Activated CD8-positive, alpha-beta memory T cell treated with anti-CD3 and anti-CD28 coated beads, Interleukin-2, amount 50 U/mL, for 24 hours (primary cell): ENCODE measurements at regions not wholly inside any gene's neighbourhood (a gene's known extent, or its start where the extent isn't known, plus 50 kb on each side); places are given as distances from the start of the nearest gene placed in this dataset.

Experiments
- DNase-seq: peaks from one replicate; pipeline ENCODE4 v3.0.0-alpha.2; 2020; ENCODE audit errors: extremely low read depth

DNA sequence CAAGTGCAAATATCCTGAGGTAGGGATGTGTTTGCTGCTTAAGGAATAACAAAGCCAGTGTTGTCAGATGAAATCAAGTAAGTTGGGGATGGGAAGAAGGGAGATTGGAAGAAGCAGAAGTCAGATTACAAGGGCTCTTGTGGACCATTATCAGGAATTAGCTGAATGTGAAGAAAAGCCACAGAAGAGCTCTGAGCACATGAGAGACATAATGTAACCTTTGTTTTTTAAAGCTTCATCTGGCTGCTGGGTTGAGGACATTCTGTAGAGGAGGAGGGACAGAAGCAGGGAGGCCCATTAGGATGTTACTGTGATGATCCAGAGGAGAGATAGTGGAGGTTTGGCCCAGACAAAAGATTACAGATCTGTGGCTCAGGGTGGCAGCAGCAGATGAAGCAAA, 111.7 kb downstream of the DUSP10 start:
- DNase-seq, result no peak

DNA sequence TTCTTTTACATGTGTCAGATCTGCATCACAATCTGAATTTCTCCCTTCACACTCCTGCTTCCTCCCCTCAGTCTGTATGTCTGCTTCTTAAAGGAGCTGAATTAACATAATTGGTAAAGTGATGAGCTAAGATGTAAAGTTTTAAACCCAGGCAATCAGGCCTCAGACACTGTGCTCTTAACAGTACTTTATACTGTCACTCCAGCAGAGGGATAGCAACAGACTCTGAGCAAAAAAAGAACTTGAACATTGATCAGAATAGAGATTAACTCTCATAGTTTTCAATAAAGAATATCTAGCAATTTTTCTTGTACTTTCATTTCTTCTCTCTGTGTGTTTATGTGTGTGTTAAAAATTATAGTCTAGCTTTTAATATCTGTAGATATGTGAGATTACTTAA, 110.3 kb downstream of the DUSP10 start:
- no peak for DNase-seq

DNA sequence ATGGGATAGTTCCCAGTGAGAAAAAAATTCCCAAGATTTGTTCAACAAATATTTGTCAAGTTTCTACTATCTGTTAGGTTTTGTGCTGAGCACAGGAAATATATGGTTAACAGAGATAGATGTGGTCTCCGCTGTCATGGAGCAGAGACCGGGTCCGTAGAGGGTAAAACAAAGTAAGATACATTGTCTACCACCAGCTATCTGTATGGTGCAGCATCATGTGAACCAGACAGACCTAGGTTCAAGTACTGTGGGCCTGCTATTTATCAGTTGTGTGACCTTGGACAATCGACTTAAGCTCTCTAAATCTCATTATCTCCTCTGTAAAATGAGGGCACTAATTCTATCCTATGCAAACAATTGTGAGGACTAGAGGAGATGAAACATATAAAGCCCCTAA, 109.8 kb downstream of the DUSP10 start:
- no peak for DNase-seq

DNA sequence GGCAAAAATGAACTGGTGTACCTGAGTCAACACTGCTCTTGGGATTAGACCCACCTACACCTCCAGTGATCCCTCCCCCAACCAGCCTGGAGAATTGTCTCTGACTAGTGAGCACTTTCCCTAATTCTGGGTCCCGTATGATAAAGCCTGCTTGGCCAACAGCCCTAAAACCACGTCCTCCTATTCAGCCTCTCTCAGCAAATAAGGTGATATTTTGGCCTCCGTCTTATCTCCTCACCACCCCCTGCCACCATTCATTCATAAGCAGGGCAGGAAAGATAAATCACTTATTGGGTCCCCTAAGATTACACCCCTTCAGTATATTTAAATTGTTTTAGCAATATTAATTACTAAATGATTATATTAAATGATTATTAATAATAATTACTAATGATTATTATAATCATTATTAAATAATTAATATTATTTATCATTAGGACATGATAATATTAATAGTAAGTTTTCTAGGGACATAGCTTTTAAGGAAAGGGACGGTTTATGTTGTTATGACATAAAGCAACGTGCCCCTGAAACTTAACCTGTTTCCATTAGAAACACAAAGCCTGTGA, 108.0 kb downstream of the DUSP10 start:
- DNase-seq, result no peak

DNA sequence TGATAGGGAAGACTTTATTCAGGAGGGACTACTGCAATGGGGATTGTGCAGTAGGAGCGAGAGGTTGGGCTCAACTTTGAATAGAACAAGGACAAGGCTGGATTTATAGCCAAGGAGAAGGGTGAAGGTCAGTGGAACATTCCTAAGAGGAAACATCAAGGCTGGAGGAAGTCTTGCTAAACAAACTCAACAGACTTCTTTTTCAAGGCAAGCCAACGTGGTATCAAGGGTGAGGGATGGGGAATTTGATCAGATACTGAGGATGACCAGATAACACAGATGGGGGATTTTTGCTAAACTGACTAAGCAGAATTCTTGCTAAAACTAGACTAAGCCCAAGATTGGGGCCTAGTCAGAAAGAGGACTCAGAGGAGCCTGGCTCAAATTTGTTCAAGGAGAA, 107.3 kb downstream of the DUSP10 start:
- DNase-seq, result no peak

DNA sequence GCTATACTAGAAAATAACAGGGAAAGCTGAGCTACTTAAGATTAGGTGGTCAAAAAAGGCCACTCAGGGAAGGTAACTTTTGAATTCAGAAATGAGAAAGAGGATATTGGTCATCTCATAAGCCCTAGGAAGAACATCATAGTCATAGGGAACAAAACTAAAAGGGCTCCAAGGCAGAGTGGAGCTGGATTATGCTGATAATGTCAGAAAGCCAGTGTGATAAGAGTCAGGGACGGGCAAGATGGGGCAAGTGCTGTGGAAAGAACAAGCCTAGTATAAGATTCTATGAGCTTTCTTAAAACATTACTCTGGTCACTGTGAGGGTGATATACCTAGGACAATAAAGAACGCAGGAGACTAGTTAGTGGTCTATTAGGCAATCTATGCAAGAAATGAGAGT, 106.6 kb downstream of the DUSP10 start:
- DNase-seq, result no peak

DNA sequence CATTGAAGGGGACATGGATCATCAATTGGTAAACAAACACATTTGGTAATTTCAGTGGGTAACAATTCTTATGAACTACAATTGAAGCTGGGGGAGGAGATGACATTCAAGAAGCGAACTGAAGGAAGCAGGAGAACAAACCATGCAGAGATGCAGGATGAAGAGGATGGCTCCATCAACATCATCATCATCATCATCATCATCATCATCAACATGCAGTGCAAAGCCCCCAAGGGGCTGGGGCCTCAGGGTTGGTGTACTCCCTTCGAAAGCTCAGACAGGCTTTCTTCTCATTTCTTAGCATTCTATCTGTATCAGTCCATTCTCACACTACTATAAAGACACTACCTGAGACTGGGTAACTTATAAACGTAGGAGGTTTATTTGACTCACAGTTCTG, 105.8 kb downstream of the DUSP10 start:
- no peak for DNase-seq

DNA sequence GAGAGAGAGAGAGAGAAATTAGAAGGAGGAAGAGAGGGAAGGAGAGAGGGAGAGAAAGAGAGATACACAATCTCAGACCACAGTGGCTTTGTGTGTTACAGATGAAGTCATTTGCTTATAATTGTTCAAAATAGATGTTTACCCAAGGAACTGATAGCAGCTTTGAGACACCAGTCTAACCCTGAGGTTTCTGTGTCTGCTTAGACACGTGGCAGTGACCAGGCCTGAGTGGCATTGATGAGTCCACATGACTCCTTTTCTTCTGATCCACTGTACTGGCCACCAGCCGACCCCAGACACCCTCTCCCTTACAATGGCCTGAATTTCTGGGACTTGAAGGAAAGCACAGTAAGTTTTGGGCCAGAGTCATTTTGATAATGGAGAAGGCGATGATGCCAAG, 104.9 kb downstream of the DUSP10 start:
- DNase-seq, result no peak

DNA sequence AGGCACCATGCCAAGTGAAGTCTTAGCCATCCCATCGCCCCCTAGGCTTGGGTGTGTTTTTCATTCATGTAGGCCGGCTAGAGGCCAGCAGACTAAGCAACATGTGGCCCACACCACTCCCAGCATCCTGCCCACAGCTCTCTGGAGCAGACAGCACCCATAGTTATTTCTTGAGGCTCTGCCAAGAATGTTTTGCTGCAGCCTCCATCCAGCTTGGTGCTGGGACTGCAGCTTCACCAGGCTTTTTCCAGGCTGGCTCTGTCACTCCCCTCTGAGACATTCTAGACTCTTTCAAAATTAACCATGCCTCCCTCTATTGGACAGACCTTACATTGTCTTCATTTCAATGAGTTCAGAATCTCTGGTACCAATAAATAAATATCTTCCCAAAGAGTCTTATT, 104.2 kb downstream of the DUSP10 start:
- DNase-seq, result no peak

DNA sequence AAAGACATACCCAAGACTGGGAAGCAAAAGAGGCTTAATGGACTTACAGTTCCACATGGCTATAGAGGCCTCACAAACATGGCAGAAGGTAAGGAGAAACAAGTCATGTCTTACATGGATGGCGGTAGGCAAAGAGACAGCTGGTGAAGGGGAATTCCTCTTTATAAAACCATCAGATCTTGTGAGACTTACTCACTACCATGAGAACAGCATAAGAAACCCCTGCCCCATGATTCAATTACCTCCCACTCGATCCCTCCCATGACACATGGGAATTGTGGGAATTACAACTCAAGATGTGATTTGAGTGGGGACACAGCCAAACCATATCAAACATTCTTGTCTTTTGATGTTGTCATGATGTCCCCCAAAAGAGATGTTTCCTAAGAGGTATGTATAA, 103.3 kb downstream of the DUSP10 start:
- DNase-seq, result no peak

DNA sequence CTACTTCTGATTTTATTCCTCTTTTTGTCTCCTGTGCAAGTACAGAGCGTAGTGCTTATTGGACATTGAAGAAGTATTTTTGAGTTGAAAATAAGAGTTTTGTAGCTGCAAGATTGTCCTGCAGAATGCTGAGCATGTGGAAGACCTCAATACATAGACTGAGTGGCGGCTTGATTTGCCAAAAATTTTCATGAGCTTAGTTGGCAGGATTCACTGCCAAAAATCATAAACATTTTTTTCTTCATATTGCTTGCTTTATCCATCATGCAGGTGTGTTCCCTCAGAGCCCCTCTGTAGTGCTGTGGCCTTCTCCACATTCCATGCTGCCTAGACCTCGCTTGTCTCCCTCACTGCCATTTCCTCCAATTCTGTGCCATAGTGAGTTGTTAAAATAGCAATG, 100.1 kb downstream of the DUSP10 start:
- DNase-seq, result no peak

DNA sequence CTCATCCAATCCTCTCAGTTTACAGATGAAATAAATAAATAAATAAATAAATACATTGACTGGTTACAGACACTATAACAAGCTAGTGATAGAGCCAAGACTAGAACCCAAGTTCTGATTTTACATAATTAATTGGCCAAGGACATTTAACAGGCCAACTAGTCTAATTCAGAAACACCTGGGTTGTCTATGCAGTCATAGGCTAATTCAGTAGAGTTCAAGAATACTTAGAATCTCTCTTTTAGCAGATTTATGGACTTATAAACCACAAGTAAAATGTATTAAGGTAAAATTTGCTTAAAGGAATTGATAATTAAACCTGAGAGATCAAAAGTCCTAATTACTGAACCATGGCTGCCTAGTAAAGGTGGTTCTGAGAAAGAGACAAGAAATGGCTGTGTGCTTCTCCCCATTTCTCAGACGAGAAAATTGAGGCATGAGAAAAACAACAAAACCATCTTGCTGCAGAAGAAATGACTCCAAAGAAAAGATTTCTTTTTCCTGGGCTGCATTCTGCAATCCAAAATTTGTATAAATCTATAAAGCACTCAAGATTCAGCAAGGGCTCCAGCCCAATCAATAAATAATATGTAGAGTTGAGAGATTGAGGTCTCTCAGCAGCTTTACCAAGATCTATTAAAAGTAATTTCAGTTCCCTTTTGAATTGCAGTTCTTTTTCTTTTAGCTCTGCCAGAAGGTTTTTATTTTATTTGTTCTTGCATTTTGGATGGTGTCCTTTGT, 98.3 kb downstream of the DUSP10 start:
- no peak for DNase-seq

DNA sequence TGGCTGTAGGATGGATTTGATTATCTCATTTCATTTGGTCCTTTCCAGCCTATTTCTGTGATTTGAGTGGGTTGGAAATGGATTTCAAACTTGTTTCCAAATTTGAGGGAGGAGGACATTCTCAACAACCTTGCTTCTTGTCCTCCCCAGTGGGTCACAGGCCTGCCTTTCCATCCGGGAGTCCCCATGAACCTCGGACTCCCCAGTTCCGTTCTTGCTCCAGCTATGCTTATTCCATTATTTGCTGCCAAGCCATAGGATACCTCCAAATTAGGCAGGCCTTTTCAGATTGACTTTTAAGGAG, 97.8 kb downstream of the DUSP10 start:
- no peak for DNase-seq

DNA sequence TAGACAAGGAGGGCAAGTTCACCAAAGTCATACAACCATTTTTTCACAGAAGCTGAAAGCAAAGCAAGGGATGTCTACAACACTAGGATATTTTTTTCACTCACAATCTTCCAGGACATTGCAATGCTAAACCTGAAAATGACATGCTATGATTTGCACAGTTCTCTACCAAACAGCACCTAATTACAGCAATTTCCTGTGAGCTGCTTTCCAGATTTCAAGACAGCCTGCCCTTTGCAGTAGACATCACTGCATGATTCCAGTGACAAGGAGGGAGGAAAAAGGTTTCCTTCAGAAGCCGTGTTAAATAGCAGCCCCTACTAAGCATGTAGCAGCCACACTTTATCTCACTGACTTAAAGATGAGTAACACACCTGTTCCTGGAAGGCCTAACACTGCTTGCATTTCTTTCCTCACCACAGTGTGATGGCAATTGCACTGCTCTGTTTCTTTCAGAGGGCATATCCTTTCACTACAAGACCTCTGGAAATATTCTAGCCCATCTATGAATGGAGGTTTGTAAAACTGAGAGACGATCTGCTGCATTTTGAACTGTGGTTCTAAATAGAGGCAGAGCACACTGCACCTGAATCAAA, 97.1 kb downstream of the DUSP10 start:
- DNase-seq, result no peak

DNA sequence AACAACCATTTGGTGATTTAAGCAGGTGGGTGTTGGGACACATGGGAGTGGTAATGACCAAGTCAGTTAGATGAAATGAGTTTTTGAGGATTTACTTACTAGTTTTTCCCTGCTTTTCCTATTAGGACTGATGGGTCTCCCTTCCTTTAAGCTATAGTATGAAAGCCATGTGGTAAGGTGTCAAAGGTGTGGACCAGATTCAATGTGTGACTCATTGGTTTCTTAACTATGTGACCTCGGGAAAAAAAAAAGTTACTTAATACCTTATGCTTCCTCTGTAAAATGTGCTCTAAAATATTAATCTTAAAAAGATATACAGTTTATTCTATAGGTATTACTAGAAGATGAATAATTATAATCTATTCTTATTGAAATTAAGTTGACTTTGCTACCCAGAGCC, 93.7 kb downstream of the DUSP10 start:
- no peak for DNase-seq
